ENCODE measurements at regions not wholly inside any gene's neighbourhood (a gene's known extent, or its start where the extent isn't known, plus 50 kb on each side); places are given as distances from the start of the nearest gene placed in this dataset.
A peak's percentile ranks its signal among the peaks of the same experiment; 100 is the strongest.
"Not testable (repeated sequence)": the region's sequence is repeated elsewhere in the genome, so short reads cannot be mapped to it uniquely, and the experiment has no call there.

- DNase-seq (ENCODE audit: low read depth) = no peak
Measured at GRCh38 chr2:167361426-167361825, 473.1 kb downstream of the XIRP2 start.

- DNase-seq (ENCODE audit: low read depth) = no peak
Measured at GRCh38 chr2:167355821-167356220, 467.5 kb downstream of the XIRP2 start.

DNA sequence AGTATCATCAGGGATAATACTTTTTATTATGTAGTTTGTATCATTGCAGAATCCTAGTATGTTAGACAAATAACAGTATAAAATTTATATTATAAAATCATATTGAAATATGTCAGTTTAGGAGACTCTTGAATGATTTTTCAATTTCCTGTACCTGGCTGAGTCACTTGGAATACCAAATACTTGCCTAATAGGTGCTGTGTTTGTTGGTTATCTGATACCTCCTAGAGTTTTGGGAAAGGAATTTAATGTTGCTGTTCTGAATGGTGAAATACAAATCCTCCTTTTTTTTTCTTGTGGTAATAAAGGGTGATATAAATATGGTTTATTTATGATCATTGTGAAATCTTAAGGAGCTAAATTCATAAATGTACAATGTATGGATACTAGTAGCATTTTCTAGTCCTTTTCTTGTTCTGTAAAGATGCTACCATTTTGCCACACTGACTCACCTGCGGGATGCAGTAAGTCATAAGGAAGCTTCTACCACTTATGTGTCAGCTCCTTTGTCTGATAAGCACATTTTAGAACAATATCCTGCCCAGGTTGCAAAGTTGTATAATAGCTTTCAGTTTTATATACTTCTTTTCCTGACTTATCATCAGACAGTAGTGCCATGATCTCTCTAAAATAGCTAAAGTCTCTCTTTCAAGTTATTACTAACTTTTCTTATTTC is 465.5 kb downstream of the XIRP2 start:
- no peak for DNase-seq (ENCODE audit: low read depth)

- no peak for DNase-seq (ENCODE audit: low read depth)
Measured at GRCh38 chr2:167345559-167345958, 457.3 kb downstream of the XIRP2 start.

DNA sequence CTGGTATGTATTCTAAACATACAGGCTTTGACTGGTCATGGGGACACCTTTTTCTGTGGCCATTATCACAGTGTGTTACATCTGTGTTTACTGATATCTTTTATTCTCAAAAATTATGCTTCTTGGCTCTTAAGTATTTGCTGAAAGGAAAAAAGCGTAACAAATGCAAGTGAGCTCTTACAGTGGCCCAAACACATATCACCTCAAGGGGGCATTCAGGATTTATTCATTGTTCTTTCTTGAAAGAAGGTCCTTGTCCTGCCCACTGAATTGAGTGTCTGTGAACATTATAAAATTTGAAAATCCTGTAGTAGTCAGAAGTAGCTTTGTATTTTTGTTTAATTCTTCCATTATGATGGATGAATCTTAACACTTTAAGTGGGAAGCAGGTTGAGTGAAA is 454.5 kb downstream of the XIRP2 start:
- DNase-seq (ENCODE audit: low read depth) = no peak

DNA sequence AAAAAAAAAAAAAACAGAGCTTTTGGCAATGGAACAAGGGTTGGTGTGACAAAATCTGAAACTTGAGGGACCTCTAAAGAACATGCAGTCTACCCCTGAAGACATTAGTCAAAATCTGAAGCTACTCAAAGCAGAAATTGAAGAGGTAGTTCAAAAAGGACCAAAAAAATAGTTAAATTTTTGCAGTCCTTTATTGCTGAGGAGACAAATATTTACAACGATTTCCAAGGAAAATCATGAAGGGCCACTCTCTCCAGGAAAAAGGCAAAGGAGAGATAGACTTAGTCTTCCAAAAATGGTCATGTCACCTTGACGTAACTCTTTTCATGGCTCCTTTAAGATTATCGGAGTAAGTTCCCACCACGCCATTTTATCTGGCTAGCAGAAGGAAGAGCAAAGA is 452.0 kb downstream of the XIRP2 start:
- no peak for DNase-seq (ENCODE audit: low read depth)

GRCh38 chr2:167336213-167336612 is 447.9 kb downstream of the XIRP2 start:
- no peak for DNase-seq (ENCODE audit: low read depth)

- DNase-seq (ENCODE audit: low read depth) = peak; percentile 7
Measured at GRCh38 chr2:167335541-167335992, 447.3 kb downstream of the XIRP2 start.

- DNase-seq (ENCODE audit: low read depth) = no peak
Measured at GRCh38 chr2:167334146-167334742, 446.0 kb downstream of the XIRP2 start.

GRCh38 chr2:167333245-167333644 is 445.0 kb downstream of the XIRP2 start:
- DNase-seq (ENCODE audit: low read depth) = no peak

DNA sequence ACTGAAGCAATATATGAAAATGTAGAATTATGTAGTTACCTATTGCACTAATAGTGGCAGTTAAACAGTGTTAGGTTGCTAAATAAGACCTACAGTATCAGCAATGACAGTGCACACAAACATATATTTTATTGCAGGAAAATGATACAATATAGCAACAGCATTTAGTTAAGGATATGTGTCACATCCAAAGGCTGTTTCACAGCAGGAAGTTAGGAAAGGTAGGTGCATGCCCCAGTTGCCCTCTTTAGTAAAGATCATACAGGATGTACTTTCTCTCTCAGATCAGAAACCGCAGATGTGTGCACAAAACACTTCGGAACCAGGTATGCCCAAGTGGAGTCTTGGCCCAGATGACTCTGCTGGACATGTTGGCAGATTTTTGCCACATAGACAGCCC is 444.1 kb downstream of the XIRP2 start:
- no peak for DNase-seq (ENCODE audit: low read depth)

DNA sequence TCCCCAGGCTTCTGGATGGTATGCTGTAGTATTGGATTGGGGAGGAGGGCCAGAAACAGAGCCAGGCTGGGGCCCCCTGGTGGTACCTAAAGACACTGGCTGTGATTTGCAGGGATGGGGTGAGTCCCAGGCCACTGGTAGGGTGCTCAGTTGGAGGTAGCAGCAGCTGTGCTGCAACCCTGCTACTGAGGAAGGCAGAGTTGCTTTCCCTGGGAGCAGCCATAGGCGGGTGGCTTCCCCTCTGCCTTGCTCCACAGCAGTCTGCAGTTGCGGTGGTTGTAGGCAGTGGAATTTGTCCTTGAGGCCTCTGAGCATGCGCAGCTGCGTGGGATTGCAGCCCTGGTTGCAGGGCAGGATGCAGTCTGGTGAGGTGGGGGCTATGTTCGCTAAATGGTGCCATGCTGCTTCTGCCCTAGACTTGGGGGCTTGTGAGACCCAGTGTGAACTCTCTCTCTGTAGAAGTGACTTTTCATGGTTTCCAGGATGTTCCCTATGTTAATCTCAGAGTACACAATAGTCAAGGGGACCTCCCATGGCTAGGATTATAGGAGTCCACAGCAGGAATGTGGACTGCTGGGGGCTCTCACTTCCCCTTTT is 443.5 kb downstream of the XIRP2 start:
- no peak for DNase-seq (ENCODE audit: low read depth)

DNA sequence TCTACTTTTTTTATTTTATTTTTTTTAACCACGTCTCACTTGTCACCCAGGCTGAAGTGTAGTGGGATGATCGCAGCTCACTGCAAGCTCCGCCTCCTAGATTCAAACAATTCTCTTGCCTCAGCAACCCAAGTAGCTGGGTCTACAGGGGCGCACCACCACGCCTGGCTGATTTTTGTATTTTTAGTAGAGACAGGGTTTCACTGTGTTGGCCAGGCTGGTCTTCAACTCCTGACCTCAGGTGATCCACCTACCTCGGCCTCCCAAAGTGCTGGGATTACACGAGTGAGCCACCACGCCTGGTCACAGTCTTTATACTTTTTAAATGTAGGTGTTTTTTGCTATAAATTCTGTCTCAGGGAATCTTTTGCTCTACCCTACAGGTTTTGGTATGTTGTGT is 440.5 kb downstream of the XIRP2 start:
- DNase-seq (ENCODE audit: low read depth) = not testable (repeated sequence)

DNA sequence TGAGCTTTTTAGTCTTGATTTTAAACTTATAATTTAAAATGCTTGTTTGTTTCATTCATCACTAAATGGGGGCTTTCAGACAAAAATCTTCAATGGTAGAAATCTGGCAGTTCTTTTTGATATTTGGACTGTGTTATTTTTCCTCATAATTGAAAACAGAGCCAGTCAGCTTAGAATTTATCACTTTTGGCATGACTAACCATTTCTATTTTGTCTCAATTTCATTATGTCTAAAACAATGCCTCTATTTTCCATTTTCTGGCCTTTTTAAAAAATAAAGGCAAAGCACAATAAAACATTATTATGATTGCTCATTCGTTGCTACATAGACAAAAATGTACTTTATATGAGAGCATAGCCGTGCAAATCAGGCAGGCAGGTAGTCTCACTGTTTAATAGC is 434.5 kb downstream of the XIRP2 start:
- no peak for DNase-seq (ENCODE audit: low read depth)

GRCh38 chr2:167318581-167318980 is 430.3 kb downstream of the XIRP2 start:
- DNase-seq (ENCODE audit: low read depth) = no peak

- DNase-seq (ENCODE audit: low read depth) = no peak
Measured at GRCh38 chr2:167310442-167310841, 422.2 kb downstream of the XIRP2 start.

All from M059J (cell line).